Esophagus squamous epithelium (tissue), 4 donors: ENCODE measurements at regions not wholly inside any gene's neighbourhood (a gene's known extent, or its start where the extent isn't known, plus 50 kb on each side); places are given as distances from the start of the nearest gene placed in this dataset.

Experiments
- POLR2A ChIP-seq, 4 donors: fragments of 450-650 bp; IDR thresholded peaks; one replicate each; pipeline ENCODE4 v1.6.1; 2017; ENCODE audit warnings: antibody characterized with exemption in 4 of 4, mild to moderate bottlenecking in 4 of 4, moderate library complexity in 3 of 4
- TF ChIP-seq, protein P1 (sequence below), 6 experiments: fragments of 450-650 bp in 4 of 6; fragments of 200-600 bp in 2 of 6; sonication (generic) in 2 of 6; IDR thresholded peaks; one replicate each; pipeline ENCODE4 v1.5.1; 2016 to 2019; ENCODE audit warnings: antibody characterized with exemption in 6 of 6, mild to moderate bottlenecking in 4 of 6, moderate library complexity in 4 of 6

DNA sequence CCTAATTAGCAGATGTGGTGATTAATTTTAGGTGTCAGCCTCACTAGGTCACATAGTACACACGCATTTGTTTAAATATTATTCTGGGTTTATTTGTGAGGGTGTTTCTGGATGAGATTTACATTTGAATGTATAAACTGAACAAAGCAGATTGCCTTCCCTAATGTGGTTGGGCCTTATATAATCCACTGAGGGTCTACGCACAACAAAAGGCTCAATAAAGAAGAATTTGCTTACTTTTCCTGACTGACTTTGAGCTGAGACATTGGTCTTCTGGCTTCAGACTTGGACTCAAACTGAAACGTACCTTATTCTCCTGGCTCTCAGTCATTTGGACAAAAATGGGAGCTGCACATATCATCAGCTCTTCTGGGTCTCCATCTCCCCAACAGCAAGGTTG lies 1132.3 kb upstream of the FLRT2 start:
- TF ChIP-seq, protein P1, sequence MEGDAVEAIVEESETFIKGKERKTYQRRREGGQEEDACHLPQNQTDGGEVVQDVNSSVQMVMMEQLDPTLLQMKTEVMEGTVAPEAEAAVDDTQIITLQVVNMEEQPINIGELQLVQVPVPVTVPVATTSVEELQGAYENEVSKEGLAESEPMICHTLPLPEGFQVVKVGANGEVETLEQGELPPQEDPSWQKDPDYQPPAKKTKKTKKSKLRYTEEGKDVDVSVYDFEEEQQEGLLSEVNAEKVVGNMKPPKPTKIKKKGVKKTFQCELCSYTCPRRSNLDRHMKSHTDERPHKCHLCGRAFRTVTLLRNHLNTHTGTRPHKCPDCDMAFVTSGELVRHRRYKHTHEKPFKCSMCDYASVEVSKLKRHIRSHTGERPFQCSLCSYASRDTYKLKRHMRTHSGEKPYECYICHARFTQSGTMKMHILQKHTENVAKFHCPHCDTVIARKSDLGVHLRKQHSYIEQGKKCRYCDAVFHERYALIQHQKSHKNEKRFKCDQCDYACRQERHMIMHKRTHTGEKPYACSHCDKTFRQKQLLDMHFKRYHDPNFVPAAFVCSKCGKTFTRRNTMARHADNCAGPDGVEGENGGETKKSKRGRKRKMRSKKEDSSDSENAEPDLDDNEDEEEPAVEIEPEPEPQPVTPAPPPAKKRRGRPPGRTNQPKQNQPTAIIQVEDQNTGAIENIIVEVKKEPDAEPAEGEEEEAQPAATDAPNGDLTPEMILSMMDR (IDR thresholded peaks at IDR 0.05), result no peak
- TF ChIP-seq POLR2A (IDR thresholded peaks at IDR 0.05), result no peak
